ENCODE measurements at regions not wholly inside any gene's neighbourhood (a gene's known extent, or its start where the extent isn't known, plus 50 kb on each side); places are given as distances from the start of the nearest gene placed in this dataset.

DNA sequence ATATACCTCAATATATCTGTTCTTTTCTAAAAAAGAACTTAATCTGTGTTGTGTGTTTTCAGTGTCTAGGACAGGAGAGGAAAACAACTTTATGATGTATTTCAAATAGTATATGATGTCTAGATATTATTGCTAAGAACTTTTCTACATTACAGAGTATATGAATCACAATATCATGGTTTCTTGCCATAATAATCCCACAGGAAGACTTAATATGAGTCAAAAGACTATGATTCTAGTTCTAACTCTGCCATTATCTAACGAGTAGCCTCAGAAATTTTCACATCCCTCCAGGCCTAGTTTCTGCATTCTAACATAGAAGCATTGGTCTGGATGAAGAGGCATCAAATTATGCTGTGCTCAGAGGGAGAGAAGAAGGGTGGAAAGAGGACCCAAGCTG lies 107.7 kb upstream of the SPRED1 start:
- TF ChIP-seq POLR2AphosphoS5 (IDR thresholded peaks at IDR 0.05; ENCODE audit: low read depth, low read length) (no peak), POLR2A (IDR thresholded peaks at IDR 0.05; ENCODE audit: low read depth, low read length) (no peak), TAF1 (IDR thresholded peaks at IDR 0.05; ENCODE audit: borderline replicate concordance, low read depth, low read length) (no peak)
- DNase-seq (ENCODE audit: insufficient read length) (no peak), FAIRE-seq (no peak)

DNA sequence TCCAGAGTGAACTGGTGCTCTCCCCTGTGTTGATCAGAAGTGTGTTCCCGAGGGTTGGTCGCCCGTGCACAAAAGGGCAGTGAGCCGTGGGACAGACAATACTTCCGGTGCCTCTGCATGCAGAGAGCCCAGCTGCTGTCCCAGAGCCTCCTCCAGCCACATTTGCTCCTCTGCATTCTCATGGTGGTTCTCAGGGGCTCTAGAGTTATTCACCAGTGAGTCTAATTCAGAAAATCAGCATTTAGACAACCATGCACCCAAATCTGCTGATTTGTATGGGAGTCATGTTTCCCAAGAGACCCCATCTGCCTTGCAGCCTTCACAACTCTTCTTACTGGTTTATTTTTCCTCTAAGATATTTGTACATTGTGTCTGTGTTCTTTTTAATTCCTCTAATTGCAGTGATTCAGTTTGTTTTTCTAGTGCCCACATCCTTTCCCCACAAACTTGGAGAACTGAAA lies 107.0 kb upstream of the SPRED1 start:
- TF ChIP-seq TAF1 (IDR thresholded peaks at IDR 0.05; ENCODE audit: borderline replicate concordance, low read depth, low read length), result no peak
- TF ChIP-seq POLR2AphosphoS5 (IDR thresholded peaks at IDR 0.05; ENCODE audit: low read depth, low read length), result no peak
- TF ChIP-seq POLR2A (IDR thresholded peaks at IDR 0.05; ENCODE audit: low read depth, low read length), result no peak
- FAIRE-seq, result no peak
- DNase-seq (ENCODE audit: insufficient read length), result no peak

DNA sequence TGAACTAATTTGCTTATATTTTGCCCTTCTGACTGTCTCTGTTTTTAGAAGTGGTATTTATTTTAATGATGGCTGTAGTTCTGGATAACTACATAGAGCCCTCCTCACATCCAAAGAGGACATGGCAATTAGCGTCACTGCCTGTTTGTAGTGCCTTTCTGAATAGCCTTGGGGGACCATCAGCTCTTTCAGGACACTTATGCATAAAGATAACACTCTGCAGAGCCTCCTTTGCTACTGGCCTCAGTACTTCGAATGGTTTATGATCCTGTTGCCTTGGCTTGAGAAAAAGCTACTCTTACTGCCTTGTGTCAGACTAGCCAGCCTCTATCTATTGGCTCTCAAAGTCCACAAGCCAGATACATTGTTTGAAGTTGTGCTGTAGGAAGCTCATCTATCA lies 105.4 kb upstream of the SPRED1 start:
- DNase-seq (ENCODE audit: insufficient read length) (no peak), FAIRE-seq (no peak)

DNA sequence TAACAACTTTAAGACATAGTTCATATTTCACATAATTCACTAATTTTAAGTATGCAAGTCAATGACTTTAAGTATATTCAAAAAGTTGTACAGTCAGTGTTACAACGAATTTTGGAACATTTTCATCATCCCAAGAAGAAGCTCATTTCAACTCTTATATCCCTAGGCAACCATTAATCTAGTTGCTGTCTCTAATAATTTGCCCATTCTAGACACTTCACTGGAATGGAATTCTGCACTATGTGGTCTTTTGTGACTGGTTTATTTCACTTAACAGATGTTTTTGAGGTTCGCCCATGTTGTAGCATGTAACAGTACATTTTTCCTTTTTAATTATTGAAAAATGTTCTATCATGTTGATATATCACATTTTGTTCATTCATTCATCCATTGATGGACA lies 104.2 kb upstream of the SPRED1 start:
- DNase-seq (ENCODE audit: insufficient read length), result no peak
- TF ChIP-seq POLR2A (IDR thresholded peaks at IDR 0.05; ENCODE audit: low read depth, low read length) (no peak), POLR2AphosphoS5 (IDR thresholded peaks at IDR 0.05; ENCODE audit: low read depth, low read length) (no peak), TAF1 (IDR thresholded peaks at IDR 0.05; ENCODE audit: borderline replicate concordance, low read depth, low read length) (no peak)
- no peak for FAIRE-seq

More for the DNA sequence above, 105.4 kb upstream of the SPRED1 start:
- TF ChIP-seq TAF1 (IDR thresholded peaks at IDR 0.05; ENCODE audit: borderline replicate concordance, low read depth, low read length) (no peak), POLR2AphosphoS5 (IDR thresholded peaks at IDR 0.05; ENCODE audit: low read depth, low read length) (no peak), POLR2A (IDR thresholded peaks at IDR 0.05; ENCODE audit: low read depth, low read length) (no peak)

DNA sequence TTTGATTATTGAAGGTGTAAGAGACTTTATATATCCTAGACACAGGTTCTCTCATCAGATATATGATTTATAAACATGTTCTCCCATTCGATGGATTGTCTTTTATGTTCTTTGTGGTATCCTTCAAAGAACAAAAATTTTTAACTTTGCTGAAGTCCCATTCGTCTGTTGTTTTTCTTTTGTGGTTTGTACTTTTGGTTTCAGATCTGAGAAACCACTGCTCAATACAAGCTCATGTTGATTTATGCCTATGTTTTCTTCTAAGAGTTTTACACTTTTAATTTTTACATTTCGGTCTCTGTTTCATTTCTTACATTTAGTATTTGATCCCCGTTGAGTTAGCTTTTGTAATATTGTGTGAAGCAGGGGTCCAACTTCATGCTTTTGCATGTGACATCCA lies 103.3 kb upstream of the SPRED1 start:
- FAIRE-seq (no peak), DNase-seq (ENCODE audit: insufficient read length) (no peak)
- no peak for TF ChIP-seq TAF1 (IDR thresholded peaks at IDR 0.05; ENCODE audit: borderline replicate concordance, low read depth, low read length)

DNA sequence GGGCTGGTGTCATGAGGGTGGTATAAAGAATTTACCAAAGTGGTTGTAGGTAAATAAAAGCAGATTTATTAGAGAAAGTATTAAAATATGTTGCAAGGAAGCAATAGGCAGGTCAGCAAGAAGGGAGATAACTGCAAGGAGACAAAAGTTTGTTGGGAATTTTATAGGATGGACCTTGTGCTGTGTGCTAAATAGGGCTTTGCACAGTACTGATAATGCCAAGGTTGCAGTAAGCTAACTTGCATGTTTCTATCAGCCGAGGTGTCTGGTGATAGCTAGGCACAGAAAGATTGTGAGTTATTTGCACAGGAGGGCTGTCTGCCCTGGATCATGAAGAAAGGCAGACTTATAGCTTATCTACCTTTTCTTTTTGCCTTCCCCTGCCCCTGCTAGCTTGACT lies 102.5 kb upstream of the SPRED1 start:
- no peak for FAIRE-seq
- no peak for DNase-seq (ENCODE audit: insufficient read length)
- no peak for TF ChIP-seq POLR2A (IDR thresholded peaks at IDR 0.05; ENCODE audit: low read depth, low read length)
- no peak for TF ChIP-seq POLR2AphosphoS5 (IDR thresholded peaks at IDR 0.05; ENCODE audit: low read depth, low read length)

DNA sequence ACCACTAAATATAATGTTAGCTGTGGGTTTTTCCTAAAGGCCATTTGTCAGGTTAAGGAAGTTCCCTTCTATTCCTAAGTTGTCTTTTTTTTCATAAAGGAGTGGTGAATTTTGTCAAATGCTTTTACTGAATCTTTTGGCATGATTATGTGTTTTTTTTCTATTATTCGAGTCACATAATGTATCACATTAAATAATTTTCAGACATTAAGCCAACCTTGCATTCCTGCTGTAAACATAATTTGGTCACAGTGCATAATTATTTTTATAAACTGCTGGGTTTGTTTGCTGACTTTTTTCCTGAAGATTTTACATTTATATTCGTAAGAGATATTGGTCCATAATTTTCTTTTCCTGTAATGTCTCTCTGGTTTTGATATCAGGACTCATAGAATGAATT lies 101.8 kb upstream of the SPRED1 start:
- FAIRE-seq (no peak), DNase-seq (ENCODE audit: insufficient read length) (no peak)
- TF ChIP-seq POLR2A (IDR thresholded peaks at IDR 0.05; ENCODE audit: low read depth, low read length) (no peak), POLR2AphosphoS5 (IDR thresholded peaks at IDR 0.05; ENCODE audit: low read depth, low read length) (no peak), TAF1 (IDR thresholded peaks at IDR 0.05; ENCODE audit: borderline replicate concordance, low read depth, low read length) (no peak)

DNA sequence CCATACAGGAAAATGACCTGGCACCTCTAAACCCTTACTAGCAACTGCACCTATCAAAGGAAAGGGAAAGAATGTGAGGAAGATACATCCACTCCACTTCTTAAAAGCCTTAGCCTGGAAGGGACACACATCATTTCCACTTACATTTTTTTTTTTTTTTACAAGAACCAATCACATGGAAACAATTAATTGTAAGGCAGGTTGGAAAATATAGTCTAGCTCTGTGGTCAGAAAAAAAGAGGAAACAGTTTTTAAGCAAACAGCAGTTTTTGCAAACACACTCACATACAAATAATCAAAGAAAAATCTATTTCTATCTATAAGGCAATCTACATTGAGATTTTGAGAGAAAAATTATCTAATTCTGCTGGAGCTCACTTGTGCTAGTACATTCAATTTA lies 98.9 kb upstream of the SPRED1 start:
- DNase-seq (ENCODE audit: insufficient read length) (no peak), FAIRE-seq (no peak)
- TF ChIP-seq POLR2A (IDR thresholded peaks at IDR 0.05; ENCODE audit: low read depth, low read length) (no peak), POLR2AphosphoS5 (IDR thresholded peaks at IDR 0.05; ENCODE audit: low read depth, low read length) (no peak), TAF1 (IDR thresholded peaks at IDR 0.05; ENCODE audit: borderline replicate concordance, low read depth, low read length) (no peak)

DNA sequence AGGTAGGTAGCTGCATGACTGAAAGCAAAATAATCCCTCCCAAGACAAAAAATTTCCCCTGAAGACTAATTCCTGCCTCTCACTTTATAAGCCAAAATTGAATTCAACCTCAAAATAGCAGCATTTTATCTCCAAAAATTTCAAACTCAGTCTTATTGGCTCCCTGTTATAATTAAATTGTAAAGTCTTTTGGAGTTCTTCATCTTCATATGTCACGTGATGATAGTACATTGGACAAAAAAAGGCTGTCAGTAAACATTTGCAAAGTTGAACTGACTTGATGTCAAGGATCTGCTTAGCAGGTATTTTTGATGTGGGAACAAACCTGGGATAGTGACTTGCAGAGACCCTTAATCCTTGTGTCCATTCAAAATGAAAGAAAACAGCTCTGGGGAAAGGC lies 98.4 kb upstream of the SPRED1 start:
- TF ChIP-seq TAF1 (IDR thresholded peaks at IDR 0.05; ENCODE audit: borderline replicate concordance, low read depth, low read length) (no peak), POLR2AphosphoS5 (IDR thresholded peaks at IDR 0.05; ENCODE audit: low read depth, low read length) (no peak), POLR2A (IDR thresholded peaks at IDR 0.05; ENCODE audit: low read depth, low read length) (no peak)
- no peak for FAIRE-seq
- no peak for DNase-seq (ENCODE audit: insufficient read length)

DNA sequence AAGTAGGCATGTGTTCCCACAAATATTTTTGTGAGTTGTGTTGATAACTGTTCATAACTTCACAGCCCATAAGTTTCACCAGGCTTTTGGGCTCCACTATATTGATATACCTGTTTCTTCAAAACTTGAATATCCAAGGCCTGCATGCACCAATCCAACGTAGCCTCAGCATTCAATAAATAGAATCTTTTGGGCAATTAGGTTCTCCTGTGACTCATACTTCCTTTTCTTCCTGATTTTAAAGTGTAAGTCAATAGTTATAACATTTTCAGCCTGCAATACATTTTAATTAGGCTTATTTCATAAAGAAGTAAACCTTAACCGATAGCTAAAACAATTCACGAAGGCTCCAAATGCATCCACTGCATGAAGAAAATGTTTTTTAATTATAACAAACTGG lies 97.8 kb upstream of the SPRED1 start:
- FAIRE-seq (no peak), DNase-seq (ENCODE audit: insufficient read length) (no peak)
- TF ChIP-seq TAF1 (IDR thresholded peaks at IDR 0.05; ENCODE audit: borderline replicate concordance, low read depth, low read length) (no peak), POLR2AphosphoS5 (IDR thresholded peaks at IDR 0.05; ENCODE audit: low read depth, low read length) (no peak), POLR2A (IDR thresholded peaks at IDR 0.05; ENCODE audit: low read depth, low read length) (no peak)

DNA sequence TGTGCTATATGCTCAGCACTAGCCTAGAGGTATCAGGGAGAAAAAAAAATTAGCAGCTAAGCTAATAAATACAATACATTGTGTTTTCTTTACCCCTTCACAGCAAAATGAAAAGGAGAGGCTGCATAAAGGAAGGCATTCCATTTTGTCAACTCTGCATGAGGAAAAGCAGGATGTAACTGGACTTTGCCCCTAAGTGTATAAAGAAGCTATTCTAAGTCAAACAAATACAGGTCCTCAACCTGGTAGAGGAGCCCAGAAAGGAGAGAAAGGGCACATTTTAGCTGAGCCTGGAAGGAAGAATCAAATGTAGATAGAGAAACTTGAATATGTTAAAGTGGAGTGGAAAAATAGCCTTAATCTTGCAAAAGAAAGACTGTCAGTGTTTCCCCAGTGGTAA lies 89.0 kb upstream of the SPRED1 start:
- DNase-seq (ENCODE audit: insufficient read length) (no peak), FAIRE-seq (no peak)
- TF ChIP-seq POLR2AphosphoS5 (IDR thresholded peaks at IDR 0.05; ENCODE audit: low read depth, low read length), result no peak
- no peak for TF ChIP-seq POLR2A (IDR thresholded peaks at IDR 0.05; ENCODE audit: low read depth, low read length)
- TF ChIP-seq TAF1 (IDR thresholded peaks at IDR 0.05; ENCODE audit: borderline replicate concordance, low read depth, low read length), result no peak

DNA sequence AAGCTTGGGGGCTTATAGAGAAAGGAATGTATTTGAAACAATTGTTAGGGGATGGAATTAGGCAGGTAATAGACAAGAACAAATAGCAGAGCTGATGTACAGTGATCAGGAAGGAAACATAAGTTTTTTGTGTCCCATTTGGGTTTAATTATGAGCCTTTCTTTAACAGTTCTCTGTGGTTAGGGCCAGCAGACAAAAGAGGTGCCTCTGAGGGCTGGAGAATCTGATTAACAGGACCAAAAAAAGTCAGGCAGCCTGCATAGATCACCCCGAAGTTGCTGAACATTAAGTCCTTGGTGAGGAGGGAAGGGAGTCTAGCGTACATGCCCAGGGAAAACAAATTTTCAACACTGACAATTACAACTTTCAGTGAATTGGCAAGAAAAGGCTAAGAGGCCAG lies 88.6 kb upstream of the SPRED1 start:
- TF ChIP-seq POLR2A (IDR thresholded peaks at IDR 0.05; ENCODE audit: low read depth, low read length) (no peak), POLR2AphosphoS5 (IDR thresholded peaks at IDR 0.05; ENCODE audit: low read depth, low read length) (no peak), TAF1 (IDR thresholded peaks at IDR 0.05; ENCODE audit: borderline replicate concordance, low read depth, low read length) (no peak)
- FAIRE-seq (no peak), DNase-seq (ENCODE audit: insufficient read length) (no peak)

DNA sequence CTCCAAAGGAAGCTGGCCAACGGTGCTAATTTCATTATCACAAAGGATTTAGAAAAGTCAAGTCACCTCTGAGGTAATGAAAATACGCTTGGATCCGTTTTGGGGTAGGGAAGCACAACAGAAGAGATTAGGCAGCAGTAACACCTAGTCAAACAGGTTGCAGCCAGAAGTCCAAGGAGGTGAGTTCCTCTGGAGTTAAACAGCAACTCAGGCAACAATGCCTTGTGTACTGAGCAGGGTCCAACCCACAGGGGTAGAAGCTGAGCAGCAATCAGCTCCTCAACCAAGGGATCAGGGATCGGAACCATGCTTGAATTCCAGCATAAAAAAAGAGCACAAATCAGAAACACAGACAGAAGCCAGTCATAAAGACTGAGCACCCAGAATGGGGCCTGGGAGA lies 88.1 kb upstream of the SPRED1 start:
- TF ChIP-seq TAF1 (IDR thresholded peaks at IDR 0.05; ENCODE audit: borderline replicate concordance, low read depth, low read length), result no peak
- TF ChIP-seq POLR2AphosphoS5 (IDR thresholded peaks at IDR 0.05; ENCODE audit: low read depth, low read length), result no peak
- TF ChIP-seq POLR2A (IDR thresholded peaks at IDR 0.05; ENCODE audit: low read depth, low read length), result no peak
- DNase-seq (ENCODE audit: insufficient read length) (no peak), FAIRE-seq (no peak)

Data from GM12892 (cell line).